Stimulated activated naive CD8-positive, alpha-beta T cell treated with anti-CD3 and anti-CD28 coated beads, Interleukin-15, Interleukin-2, amounts not matched to agents 100 U/mL and 50 U/mL, for 24 hours (primary cell): ENCODE measurements at regions not wholly inside any gene's neighbourhood (a gene's known extent, or its start where the extent isn't known, plus 50 kb on each side); places are given as distances from the start of the nearest gene placed in this dataset.
"Not testable (repeated sequence)": the region's sequence is repeated elsewhere in the genome, so short reads cannot be mapped to it uniquely, and the experiment has no call there.

Experiments
- ATAC-seq: fragments of 150-1000 bp; cut with Tn5 transposase; one replicate; pipeline ENCODE4 v1.10.0; 2021
- DNase-seq: peaks from one replicate; pipeline ENCODE4 v3.0.0; 2021

DNA sequence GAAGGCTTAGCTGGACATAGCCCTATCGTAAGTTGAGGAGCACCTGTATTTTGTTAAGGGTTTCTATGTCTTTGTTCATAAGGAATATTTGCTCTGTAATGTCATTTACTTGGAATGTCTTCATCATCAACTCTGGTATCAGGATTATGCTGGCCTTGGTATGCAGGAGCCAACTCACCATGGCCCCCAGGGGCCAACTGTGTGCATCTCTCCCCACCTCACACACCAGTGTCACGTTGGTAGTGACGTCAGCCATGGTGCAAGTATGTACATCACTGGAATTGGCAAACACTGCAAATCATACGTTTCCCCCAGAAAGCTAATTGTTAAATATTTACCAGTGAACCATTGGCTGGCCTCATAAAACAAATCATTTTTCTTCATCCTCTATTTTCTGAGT, 70.8 kb downstream of the YTHDF1 start:
- DNase-seq: no peak

DNA sequence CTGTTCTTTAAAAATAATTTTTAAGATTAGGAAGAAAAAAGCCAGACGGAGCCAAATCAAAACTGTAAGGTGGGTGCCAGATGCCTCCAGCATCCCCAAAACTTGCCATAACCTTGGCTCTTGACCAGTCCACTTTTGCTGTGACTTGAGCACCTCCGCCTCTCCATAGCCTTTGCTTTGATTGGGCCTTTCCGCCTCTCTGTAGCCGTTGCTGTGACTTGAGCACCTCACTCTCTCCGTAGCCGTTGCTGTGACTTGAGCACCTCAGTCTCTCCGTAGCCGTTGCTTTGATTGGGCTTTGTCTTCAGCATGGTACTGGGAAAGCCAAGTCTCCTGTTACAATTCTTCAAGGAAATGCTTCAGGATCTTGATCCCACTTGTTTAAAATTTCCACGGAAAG, 73.0 kb downstream of the YTHDF1 start:
- ATAC-seq (no peak), DNase-seq (no peak)

More for the DNA sequence above, 70.8 kb downstream of the YTHDF1 start:
- no peak for ATAC-seq

DNA sequence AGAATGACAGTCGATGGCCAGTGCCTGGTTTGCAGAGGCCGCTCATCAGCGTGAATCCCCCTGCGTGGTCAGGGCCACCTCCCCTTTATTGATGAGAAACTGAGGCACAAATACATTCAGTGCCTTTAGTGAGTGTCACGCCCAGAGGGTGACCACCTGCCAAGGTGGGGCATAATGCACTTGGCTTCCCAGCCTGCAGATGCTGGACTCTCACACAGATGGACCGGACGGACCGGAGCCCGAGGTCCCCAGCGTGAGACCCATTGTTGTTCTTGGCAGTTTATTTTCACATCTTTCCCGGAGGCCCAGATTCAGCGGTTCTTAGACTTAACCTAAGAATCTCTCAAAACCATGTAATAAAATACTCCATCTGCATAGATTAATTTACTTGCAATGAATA, 74.4 kb downstream of the YTHDF1 start:
- DNase-seq: no peak
- ATAC-seq: no peak

DNA sequence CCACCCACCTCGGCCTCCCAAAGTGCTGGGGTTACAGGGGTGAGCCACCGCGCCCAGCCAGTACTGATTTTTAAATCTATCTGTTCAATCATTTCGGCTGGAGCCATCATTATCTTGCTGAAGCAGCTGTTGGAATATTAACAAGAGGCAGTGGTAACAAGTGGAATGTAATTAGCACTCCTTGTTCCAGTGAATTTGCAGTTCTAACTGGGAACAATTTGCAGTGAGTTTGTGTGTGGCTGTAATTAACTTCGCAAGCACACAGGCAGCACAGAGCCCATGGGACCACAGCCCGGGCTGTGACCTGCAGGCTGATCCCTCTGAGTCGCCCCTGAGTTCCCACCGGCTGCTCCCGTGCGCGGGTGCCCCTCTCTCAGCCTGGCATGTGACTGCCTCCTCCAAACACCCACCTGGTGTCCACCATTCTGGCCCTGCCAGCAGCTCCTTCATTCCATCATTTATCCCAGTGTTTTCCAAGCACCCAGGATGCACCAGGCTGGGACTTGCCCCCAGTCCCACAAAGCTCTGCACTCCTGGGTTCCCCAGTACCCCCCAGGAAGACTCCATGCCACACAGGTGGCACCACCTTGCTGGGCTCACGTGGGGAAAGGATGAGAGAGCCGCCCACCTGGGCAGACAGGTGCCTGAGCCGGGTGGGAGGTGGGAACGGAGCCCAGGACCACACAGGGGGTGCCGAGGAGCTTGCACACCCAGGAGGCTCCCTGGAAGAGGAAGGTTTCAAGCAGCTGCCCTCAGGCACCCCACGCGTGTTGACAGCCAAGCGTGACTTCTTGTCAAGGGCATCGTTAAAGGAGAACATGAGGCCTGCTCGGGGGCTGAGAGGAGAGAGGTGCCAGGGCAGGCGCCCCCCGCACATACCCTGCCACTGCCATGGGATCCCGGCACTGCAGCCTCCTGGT, 75.2 kb downstream of the YTHDF1 start:
- DNase-seq (no peak), ATAC-seq (no peak)

DNA sequence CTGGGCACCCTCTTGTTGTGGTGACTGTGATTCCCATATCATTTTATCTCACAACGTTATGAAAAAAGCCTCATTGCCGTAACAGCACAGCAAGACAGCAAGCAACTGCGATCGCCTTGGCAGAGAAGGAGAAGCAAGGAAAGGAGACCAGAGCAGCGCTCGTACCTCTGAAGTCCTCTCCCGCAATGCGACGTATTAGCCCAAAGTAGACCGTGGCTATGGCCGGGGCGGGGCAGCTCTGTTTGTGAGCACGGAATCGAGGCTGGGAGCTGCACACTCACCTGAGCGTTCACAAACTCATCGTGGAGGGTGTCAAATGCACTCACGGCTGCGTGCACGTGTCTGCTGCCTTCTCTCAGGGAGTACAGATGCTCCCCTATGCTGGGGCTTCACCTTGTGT, 76.1 kb downstream of the YTHDF1 start:
- ATAC-seq (no peak), DNase-seq (no peak)

DNA sequence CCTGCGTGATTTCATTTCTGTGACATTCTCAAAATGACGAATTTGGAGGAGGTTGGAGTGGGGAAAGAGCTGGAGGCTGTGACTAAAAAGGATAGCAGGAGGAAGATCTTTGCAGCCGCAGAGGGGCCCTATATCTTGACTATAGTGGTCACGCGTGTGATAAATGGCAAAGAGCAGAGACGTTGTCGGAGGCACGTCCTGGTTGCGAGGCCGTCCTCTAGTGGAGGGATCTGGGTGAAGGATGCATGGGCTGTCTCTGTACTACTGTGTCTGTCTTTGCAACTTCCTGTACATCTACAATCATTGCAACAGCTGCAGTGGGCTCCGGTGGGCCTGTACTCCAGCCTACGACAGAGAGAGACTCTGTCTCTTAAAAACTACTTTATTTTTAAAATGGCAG, 76.6 kb downstream of the YTHDF1 start:
- ATAC-seq (no peak), DNase-seq (no peak)

DNA sequence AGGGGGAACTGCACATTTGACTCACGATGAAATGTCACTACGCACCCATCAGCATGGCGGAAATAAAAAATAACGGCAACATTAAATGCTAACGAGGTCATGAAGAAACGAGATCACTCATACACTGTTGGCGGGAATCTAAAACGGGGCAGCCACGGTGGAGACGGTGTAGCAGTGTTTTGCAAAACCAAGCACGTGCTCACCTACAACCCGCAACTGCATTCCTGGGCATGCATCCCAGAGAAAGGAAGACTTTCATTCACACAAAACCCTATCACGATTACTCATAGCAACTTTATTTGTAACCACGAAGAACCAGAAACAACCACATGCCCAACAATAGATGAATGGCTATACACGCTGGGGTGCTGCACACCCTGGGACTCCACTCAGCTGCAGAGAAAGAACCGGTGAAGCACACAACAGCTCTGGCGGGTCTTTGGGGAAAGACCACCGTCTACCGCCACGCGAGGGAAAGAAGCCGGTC, 77.0 kb downstream of the YTHDF1 start:
- DNase-seq (no peak), ATAC-seq (no peak)

DNA sequence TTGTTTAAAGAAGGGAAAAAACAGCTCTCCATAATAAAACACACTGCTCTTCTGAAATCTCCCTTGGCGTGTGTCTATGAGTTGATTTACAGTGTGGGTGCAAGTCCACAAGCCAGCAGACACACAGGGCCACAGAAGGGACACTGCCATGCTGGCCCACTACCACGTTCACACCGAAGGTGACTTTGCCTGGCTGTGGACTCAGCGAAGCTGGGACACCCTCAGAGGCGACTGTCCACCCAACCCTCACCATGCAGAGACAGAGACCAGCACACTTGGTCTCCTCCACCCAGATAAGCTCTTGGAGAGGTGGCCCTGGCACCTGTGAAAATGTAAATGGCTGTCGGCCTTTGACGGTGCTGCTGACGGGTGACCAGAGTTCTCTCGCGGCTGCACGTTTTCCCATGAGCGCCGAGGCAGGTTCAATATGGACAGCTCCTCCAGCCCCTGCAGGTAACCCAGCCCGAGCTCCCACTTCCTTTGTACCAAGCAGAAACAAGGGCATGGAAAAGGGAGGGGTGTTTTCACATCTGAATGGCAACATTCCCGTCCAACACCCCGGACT, 78.0 kb downstream of the YTHDF1 start:
- DNase-seq (no peak), ATAC-seq (no peak)

DNA sequence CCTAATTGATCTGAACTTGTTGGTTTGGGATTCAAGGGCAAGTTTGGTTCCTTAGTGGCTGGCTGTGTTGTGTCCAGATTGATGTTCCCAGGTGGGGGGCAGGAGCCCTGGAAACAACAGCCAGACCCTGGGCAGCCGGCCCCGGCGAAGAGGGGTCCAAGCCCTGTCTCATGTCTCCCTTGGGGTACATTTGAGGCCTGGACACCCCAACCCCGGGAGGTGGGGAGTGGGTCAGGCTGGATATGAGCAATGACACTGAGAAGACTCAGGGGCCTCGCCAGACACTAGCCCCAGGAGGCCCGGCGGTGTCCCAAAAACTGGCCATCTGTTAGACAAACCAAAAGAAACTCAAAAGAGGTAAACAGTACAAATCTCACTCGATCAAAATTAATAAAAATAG, 79.6 kb downstream of the YTHDF1 start:
- DNase-seq (no peak), ATAC-seq (no peak)

DNA sequence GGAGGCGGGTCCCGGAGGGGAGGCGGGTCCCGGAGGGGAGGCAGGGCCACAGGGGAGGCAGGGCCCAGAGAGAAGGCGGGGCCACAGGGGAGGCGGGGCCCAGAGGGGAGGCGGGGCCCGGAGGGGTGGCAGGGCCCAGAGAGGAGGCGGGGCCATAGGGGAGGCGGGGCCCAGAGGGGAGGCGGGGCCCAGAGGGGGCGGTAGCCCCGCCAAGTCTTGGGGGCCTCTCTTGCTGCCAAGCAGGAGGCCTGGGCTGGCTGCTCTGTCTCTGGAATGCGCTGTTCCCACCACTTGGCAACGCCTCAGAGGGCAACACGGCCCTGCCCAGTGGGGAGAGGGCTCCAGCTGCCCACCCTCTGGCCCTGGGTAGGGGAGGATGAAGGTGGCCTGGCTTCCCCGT, 80.5 kb downstream of the YTHDF1 start:
- ATAC-seq (no peak), DNase-seq (peak; percentile 16)

DNA sequence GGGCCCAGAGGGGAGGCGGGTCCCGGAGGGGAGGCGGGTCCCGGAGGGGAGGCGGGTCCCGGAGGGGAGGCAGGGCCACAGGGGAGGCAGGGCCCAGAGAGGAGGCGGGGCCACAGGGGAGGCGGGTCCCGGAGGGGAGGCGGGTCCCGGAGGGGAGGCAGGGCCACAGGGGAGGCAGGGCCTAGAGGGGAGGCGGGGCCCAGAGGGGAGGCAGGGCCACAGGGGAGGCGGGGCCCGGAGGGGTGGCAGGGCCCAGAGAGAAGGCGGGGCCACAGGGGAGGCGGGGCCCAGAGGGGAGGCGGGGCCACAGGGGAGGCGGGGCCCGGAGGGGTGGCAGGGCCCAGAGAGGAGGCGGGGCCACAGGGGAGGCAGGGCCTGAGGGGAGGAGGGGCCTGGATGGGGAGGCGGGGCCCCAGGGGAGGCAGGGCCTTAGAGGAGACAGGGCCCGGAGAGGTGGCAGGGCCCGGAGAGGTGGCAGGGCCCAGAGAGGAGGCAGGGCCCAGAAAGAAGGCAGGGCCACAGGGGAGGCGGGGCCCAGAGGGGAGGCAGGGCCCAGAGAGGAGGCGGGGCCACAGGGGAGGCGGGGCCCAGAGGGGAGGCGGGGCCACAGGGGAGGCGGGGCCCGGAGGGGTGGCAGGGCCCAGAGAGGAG, 81.1 kb downstream of the YTHDF1 start:
- DNase-seq, ATAC-seq: not testable (repeated sequence)

DNA sequence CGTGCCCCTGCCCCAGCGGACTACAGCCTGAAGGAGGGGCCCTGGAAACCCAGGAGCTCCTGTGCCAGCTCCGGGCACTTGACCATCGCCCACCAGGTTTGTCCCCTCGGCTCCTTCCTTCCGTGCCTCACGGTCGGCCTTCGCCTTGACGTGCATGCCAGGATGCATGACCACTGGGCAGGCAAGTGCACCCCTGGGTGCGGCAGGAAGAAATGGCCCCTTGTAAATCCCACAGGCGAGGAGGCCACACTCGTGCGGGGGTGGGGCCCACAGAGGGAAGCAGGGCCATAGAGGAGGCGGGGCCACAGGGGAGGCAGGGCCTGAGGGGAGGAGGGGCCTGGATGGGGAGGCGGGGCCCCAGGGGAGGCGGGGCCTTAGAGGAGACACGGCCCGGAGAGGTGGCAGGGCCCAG, 81.7 kb downstream of the YTHDF1 start:
- ATAC-seq (no peak), DNase-seq (peak; percentile 19)

DNA sequence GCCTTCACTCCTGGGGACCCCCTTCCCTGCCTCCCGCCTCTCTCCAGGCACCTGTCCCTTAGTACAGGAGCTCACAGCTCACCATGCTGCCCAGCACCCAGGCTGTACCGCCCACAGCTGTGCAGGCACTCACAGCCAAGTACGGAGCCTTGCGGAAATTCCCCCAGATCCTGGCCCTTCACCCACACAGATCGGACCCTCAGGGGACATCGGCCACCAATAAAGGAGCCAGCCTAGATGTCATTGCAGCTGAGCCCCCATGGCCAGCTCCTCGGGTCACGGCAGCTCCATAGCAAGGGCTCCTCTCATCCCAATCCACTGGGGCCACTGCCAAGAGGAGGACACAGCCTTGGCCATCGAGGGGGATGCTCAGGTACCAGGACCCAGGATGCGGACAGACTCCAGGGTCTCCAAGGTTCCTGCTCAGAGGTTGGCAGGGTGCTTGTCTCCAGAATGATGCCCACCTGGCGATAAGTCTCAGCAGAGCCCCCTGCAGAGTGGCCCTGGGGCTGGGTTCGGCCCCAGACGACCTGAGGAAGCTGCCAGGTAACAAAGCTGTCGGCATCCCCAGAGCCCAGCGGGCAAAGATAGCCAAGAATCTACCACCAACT, 82.3 kb downstream of the YTHDF1 start:
- ATAC-seq (no peak), DNase-seq (no peak)

DNA sequence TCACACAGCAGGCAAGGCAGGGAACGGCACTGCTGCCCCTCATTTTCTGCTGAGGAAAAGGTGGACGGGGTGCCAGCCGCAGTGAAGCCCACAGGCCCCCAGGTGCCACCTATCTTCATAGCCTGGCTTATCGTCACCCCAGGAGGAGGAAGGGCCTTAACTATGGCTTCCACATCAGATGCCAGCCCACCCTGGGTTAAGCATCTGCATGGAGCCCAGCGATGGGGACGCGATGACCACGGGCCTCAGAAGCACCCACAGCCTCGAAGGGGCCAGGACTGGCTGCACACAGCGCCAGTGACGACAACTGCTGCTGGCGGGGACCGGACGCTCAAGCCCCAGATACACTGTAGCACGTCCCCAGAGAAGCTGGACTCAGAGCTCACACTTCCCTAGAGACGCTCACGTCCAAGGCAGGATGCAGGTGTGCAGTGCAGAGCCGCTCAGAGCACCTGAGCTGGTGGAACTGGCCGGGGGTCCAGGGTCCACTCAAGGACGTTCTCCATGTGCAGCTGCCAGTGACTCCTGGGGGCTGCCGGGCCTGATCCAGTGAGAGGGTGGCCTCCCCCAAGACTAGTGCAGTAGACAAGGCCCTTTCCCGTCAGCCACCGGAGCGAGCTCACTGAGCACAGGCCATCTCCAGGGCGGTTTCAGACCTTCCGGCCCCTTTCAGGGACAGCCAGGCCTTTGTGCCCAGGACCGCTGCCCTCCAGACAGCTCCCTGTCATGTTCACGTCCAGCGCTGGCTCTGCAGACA, 83.0 kb downstream of the YTHDF1 start:
- no peak for DNase-seq

DNA sequence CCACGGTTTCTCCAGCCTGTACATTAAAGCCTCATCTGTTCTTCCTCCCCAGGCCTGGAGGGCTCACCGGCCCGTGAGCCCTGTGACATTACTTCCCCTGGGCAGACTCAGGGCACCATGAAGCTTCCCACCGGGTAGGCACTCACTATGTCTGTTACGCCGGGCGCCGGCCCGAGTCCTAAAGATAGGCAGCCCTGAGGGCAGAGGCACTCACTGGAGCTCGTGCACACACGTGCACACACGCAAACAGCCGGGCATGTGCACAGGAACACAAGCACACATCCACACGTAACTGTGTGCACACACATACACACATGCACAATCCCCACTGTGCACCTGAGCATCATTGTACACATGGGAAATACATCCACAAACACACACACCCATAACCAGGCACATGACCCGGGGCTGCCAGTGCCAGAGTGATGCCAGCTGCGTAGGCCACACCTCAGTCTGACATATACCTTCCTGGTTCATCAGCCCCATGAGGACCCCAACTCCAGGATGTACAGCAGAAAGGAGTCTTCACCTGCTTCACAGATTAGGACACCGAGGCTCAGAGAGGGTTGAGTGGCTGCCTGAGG, 83.7 kb downstream of the YTHDF1 start:
- ATAC-seq: no peak

More for the DNA sequence above, 83.0 kb downstream of the YTHDF1 start:
- no peak for ATAC-seq

DNA sequence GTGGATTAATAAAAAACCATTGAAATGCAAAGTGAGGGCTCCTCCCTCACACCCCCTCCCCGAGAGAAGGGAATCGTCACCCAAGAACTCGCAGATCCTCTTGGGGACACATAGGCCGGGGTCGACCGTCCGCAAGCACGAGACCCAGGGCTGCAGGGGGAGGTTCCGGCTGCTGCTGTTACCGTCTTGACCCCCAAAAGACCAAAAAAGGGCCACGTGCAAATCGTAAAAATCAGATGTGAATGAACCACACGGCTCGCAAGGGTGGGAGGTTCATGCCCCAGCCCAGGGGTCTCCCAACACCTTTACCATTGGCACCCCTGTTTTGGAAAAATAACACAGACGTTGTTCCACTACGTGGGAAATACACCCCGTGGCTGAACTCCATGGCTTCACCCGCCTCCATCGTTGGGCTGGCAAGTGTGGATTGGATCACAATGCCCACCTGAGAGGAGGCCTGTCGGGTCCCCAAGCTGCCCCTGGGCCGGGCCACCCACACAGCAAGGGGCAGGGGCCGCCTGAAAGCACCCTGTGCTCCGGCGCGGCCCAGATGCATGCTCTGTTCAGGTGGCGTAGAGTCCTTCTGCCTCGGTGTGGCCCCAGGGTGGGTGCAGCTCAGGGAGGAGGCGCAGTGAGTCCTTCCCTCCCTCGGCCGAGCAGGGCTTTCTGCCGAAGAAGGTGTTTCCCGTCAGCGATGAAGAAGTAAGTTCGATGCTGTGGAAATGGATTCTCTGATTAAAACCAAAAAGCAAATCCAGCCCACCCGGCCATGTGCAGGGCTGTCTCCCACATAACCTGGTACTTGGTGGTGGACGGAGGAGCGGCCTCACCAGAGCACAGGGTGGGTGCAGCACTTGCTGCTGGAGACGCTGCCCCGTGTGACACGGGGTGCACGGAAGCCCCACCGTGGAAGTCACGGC, 85.0 kb downstream of the YTHDF1 start:
- DNase-seq: no peak
- ATAC-seq: no peak

More for the DNA sequence above, 83.7 kb downstream of the YTHDF1 start:
- no peak for DNase-seq

DNA sequence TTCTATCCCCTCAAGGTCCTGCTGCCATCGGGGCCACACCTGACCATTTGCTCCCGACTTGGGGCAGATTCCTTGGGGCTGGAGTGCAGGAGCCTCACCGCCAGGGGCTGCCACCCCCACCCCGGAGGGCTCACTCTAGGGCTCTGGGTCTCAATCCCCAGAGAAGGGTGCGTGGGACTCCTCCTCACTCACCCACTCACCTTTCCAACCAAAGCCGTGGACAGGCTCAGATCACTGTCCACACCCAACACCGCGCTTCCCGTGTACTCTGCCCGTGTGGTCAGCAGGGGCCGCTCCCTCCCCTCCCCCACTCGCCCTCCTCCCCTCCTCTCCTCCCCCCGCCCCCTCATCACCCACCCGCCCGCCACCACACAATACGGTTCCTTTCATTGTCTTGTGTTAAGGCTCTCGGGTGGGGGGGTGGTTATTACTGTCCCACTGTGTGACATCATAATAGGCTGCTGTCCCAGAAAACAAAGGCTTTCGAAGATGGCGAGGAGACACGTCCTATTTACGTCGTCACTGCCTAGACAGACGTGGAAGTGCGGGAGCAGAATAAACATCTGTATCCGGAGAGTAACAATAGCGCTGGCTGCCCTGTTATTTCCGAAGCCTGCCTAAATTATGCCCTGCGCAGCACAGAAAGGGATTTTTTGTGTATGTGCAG, 85.8 kb downstream of the YTHDF1 start:
- no peak for ATAC-seq
- DNase-seq: no peak

DNA sequence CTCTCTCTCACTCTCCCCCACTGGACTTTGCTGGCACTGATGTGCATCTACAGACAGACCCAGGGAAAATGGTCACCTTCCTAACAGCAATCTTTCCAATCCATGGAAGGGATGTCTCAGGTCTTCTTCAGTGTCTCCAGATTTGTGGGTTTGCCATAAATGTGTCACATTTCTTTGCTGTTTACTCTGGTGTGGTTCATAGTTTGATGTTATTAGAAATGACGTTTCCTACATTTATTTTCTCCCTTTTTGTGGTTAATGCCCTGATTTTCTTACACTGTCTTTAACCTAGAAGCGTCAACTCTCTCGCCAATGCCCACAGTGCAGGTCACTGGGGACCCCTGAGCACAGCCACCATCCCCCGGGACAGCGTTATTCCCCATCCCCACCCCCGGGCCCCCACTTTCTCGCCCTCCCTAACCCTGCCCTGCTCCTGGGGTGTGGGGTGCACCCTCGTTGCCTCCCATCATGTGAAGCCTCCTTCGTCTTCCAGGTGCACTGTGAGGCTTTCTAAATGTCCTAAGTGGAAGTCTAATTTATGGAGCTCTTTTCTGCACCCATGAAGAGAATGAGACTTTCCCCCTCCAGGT, 86.5 kb downstream of the YTHDF1 start:
- ATAC-seq (no peak), DNase-seq (no peak)

DNA sequence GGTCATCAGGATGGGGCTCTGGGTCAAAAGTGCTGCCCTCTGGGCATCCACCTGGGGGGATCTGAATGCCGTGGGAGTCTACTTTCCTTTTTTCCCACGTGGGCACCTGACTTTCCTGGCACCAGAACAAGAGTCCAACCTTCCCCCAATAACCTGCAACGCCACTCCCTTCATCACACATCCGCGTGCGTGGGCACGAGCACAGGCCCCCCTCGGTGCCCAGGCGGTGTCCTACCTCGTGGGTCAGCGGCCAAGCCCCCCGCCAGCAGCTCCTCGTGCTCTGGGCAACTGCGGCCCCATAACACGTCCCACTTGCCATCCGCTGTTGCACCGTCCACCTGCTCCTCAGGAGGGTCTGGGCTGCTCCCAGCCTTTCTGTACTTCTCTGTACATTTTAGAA, 87.0 kb downstream of the YTHDF1 start:
- DNase-seq: no peak
- ATAC-seq: no peak
